Uterus (tissue), 3 donors: ENCODE measurements at regions not wholly inside any gene's neighbourhood (a gene's known extent, or its start where the extent isn't known, plus 50 kb on each side); places are given as distances from the start of the nearest gene placed in this dataset.

ENCODE experiments used
- DNase-seq, 2 donors: peaks; one replicate each; pipeline ENCODE4 v3.0.0-alpha.2; 2019 to 2020
- H3K27ac ChIP-seq, 2 donors: fragments of 200-600 bp; sonication (generic); 1 replicate in 1 of 2; 2 replicates in 1 of 2; pipeline ENCODE4 v1.5.1; 2016 to 2018
- H3K27me3 ChIP-seq, 2 donors: fragments of 200-600 bp; sonication (generic); one replicate each; pipeline ENCODE4 v1.5.1; 2018 to 2019; ENCODE audit warnings: control low read depth in 1 of 2
- H3K36me3 ChIP-seq, 2 donors: fragments of 200-600 bp; sonication (generic); one replicate each; pipeline ENCODE4 v1.5.1; 2019; ENCODE audit warnings: control low read depth in 1 of 2
- H3K4me1 ChIP-seq, 2 donors: fragments of 200-600 bp; sonication (generic); one replicate each; pipeline ENCODE4 v1.5.1; 2018 to 2019; ENCODE audit warnings: control low read depth in 1 of 2
- H3K4me3 ChIP-seq, 2 donors: fragments of 200-600 bp; sonication (generic); 1 replicate in 1 of 2; 2 replicates in 1 of 2; pipeline ENCODE4 v1.5.1; 2018 to 2019; ENCODE audit warnings: mild to moderate bottlenecking in 1 of 2
- H3K9me3 ChIP-seq, 2 donors: fragments of 200-600 bp; sonication (generic); one replicate each; pipeline ENCODE4 v1.5.1; 2019; ENCODE audit warnings: control low read depth in 1 of 2
- CTCF ChIP-seq, 4 experiments: fragments of 200-600 bp in 2 of 4; fragments of 450-650 bp in 2 of 4; sonication (generic) in 2 of 4; IDR thresholded peaks; one replicate each; pipeline ENCODE4 v1.5.1; 2016 to 2019; ENCODE audit warnings: antibody characterized with exemption in 4 of 4, mild to moderate bottlenecking in 2 of 4, moderate library complexity in 1 of 4
- POLR2A ChIP-seq, 2 donors: fragments of 450-650 bp; IDR thresholded peaks; one replicate each; pipeline ENCODE4 v1.6.1; 2016; ENCODE audit warnings: antibody characterized with exemption in 2 of 2, mild to moderate bottlenecking in 1 of 2, moderate library complexity in 1 of 2
- intact Hi-C: fragments of 100-400 bp; cut with DNase I; formaldehyde crosslinking; loops from one replicate; pipeline ENCODE4 v1.15.1; 2023; ENCODE audit warnings: low total_unique reads
- donor health status: DM: yes; HTN: yes; CAD: no.

- Histone ChIP-seq H3K36me3 (no peaks in the 10 kb centered on the region), H3K9me3 (no peaks in the 10 kb centered on the region), H3K27me3 (no peaks in the 10 kb centered on the region), H3K4me1 (no peaks in the 10 kb centered on the region), H3K27ac (no peak overlapping the region), H3K4me3 (no peak overlapping the region)
- intact Hi-C loops: no loop called here
- no peak for DNase-seq
- TF ChIP-seq POLR2A (IDR thresholded peaks at IDR 0.05): no peak
- TF ChIP-seq CTCF (IDR thresholded peaks at IDR 0.05): no peak
These were observed 473.8 kb downstream of the KLF5 start for GRCh38 chr13:73532582-73532981.

GRCh38 chr13:73531014-73531413, 472.2 kb downstream of the KLF5 start:
- no peak for TF ChIP-seq CTCF (IDR thresholded peaks at IDR 0.05)
- no peak for TF ChIP-seq POLR2A (IDR thresholded peaks at IDR 0.05)
- intact Hi-C loops: no loop called here
- no peak overlapping the region for H3K27ac ChIP-seq

GRCh38 chr13:73522937-73523336, 464.1 kb downstream of the KLF5 start:
- H3K4me1 ChIP-seq: no peaks in the 10 kb centered on the region
- H3K27me3 ChIP-seq: no peaks in the 10 kb centered on the region
- TF ChIP-seq POLR2A (IDR thresholded peaks at IDR 0.05): no peak
- no peak for TF ChIP-seq CTCF (IDR thresholded peaks at IDR 0.05)
- no peak overlapping the region for H3K27ac ChIP-seq
- no peaks in the 10 kb centered on the region for H3K36me3 ChIP-seq
- intact Hi-C loops: no loop called here
- H3K9me3 ChIP-seq: no peaks in the 10 kb centered on the region
- H3K4me3 ChIP-seq: no peak overlapping the region
- DNase-seq: no peak

More at GRCh38 chr13:73531014-73531413, 472.2 kb downstream of the KLF5 start:
- DNase-seq: no peak
- no peaks in the 10 kb centered on the region for H3K27me3 ChIP-seq
- H3K4me1 ChIP-seq: no peaks in the 10 kb centered on the region
- H3K36me3 ChIP-seq: no peaks in the 10 kb centered on the region
- H3K4me3 ChIP-seq: no peak overlapping the region
- no peaks in the 10 kb centered on the region for H3K9me3 ChIP-seq

GRCh38 chr13:73521985-73522524, 463.2 kb downstream of the KLF5 start:
- no peak overlapping the region for H3K27ac ChIP-seq
- no peaks in the 10 kb centered on the region for H3K27me3 ChIP-seq
- no peak for TF ChIP-seq CTCF (IDR thresholded peaks at IDR 0.05)
- TF ChIP-seq POLR2A (IDR thresholded peaks at IDR 0.05): no peak
- no peaks in the 10 kb centered on the region for H3K36me3 ChIP-seq
- H3K4me3 ChIP-seq: no peak overlapping the region
- no peaks in the 10 kb centered on the region for H3K9me3 ChIP-seq
- intact Hi-C loops: no loop called here
- DNase-seq: no peak
- H3K4me1 ChIP-seq: no peaks in the 10 kb centered on the region

- no peaks in the 10 kb centered on the region for H3K4me1 ChIP-seq
- H3K36me3 ChIP-seq: no peaks in the 10 kb centered on the region
- H3K27me3 ChIP-seq: no peaks in the 10 kb centered on the region
- no peak overlapping the region for H3K4me3 ChIP-seq
- intact Hi-C loops: no loop called here
- TF ChIP-seq CTCF (IDR thresholded peaks at IDR 0.05) (no peak), POLR2A (IDR thresholded peaks at IDR 0.05) (no peak)
- no peaks in the 10 kb centered on the region for H3K9me3 ChIP-seq
- no peak overlapping the region for H3K27ac ChIP-seq
- no peak for DNase-seq
These were observed 462.5 kb downstream of the KLF5 start for GRCh38 chr13:73521290-73521624.
